AG09309 (cell line): ENCODE measurements at regions not wholly inside any gene's neighbourhood (a gene's known extent, or its start where the extent isn't known, plus 50 kb on each side); places are given as distances from the start of the nearest gene placed in this dataset.

Experiments
- DNase-seq: peaks from one replicate; pipeline ENCODE4 v3.0.0-alpha.2; 2010; ENCODE audit warnings: low read depth
- H3K4me3 ChIP-seq: 2 replicates; pipeline ENCODE4 v1.5.1; 2011; ENCODE audit warnings: mild to moderate bottlenecking, low read depth, low read length, moderate library complexity; ENCODE audit not compliant: control insufficient read depth
- TF ChIP-seq, protein P1 (sequence below): IDR thresholded peaks from 2 replicates; pipeline ENCODE4 v1.5.1; 2011; ENCODE audit warnings: mild to moderate bottlenecking, low read depth, low read length, inconsistent platforms; ENCODE audit not compliant: insufficient read depth, control insufficient read depth; ENCODE audit errors: missing control alignments

DNA sequence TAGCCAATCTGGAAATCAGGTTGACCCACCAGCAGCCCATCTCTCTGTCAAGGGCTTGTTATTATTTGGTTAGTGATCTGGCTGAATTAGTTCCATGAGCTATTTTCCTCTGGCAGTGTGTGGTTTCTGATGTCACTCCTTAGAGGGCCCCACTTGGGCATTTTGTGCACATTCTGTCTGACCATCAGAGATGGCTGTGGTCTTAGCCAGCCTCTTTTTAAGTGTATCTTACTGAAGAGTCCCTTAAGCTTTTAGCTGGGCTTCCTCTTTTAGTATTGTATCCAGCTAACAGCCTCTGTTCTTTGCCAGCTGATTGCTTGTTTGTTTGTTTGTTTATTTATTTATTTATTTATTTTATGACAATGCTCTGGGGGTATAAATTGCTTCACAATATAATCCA is 951.1 kb upstream of the CNTNAP5 start:
- DNase-seq, result no peak
- no peak overlapping the region for H3K4me3 ChIP-seq
- TF ChIP-seq, protein P1, sequence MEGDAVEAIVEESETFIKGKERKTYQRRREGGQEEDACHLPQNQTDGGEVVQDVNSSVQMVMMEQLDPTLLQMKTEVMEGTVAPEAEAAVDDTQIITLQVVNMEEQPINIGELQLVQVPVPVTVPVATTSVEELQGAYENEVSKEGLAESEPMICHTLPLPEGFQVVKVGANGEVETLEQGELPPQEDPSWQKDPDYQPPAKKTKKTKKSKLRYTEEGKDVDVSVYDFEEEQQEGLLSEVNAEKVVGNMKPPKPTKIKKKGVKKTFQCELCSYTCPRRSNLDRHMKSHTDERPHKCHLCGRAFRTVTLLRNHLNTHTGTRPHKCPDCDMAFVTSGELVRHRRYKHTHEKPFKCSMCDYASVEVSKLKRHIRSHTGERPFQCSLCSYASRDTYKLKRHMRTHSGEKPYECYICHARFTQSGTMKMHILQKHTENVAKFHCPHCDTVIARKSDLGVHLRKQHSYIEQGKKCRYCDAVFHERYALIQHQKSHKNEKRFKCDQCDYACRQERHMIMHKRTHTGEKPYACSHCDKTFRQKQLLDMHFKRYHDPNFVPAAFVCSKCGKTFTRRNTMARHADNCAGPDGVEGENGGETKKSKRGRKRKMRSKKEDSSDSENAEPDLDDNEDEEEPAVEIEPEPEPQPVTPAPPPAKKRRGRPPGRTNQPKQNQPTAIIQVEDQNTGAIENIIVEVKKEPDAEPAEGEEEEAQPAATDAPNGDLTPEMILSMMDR, result no peak

DNA sequence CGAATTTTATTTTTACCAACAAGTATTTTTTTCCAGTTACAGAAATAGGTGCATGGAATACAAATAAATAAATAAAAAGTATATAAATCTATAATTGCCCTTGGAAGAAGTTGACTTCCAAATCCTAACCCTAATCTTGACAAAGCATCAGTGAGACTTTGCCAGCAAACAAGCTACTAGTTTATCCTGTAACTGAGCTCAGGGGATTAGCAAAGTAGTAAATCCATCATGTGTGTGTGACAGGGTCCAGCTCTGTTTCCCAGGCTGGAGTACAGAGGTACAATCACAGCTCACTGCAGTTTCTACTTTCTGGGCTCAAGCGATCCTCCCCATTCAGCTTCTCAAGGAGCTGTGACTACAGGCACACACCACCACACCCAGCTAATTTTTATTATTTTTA is 948.0 kb upstream of the CNTNAP5 start:
- DNase-seq, result no peak
- TF ChIP-seq, protein P1, result no peak

DNA sequence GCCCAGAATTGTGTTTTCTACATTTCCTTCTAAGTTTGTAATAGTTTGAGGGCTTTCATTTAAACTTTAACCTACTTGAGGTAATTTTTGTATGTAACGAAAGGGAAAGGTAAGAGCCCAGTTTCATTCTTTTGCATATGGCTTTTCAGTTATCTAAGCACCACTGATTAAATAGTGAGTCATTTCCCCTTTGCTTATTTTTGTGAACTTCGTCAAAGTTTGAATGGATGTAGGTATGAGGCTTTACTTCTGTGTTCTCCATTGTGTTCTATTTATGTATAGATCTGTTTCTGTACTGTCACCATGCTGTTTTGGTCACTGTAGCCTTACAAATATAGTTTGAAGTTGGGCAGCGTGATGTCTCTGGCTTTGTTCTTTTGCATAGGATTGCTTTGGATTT is 944.8 kb upstream of the CNTNAP5 start:
- H3K4me3 ChIP-seq, result no peak overlapping the region
- no peak for DNase-seq
- TF ChIP-seq, protein P1, result no peak

More for the DNA sequence above, 948.0 kb upstream of the CNTNAP5 start:
- no peak overlapping the region for H3K4me3 ChIP-seq

DNA sequence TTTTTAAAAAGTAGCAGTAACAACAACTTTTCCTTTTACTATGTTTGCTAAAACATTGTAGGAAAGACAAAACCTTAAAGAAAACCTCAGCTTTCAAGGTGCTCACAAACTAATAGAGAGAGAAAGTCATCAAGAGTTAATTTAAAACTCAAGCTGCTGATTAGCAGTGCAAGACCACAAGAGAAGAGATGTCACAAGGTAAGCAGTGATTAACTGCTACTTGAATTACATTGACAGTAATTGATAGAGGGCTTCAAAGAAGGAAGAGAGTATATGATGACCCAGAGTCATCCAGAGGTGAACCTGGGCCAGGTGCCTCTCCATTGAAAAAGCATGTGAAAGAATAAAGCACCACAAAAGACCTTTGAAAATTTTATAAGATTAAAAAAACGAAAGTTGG is 939.6 kb upstream of the CNTNAP5 start:
- no peak for DNase-seq
- H3K4me3 ChIP-seq, result no peak overlapping the region
- TF ChIP-seq, protein P1, result no peak

DNA sequence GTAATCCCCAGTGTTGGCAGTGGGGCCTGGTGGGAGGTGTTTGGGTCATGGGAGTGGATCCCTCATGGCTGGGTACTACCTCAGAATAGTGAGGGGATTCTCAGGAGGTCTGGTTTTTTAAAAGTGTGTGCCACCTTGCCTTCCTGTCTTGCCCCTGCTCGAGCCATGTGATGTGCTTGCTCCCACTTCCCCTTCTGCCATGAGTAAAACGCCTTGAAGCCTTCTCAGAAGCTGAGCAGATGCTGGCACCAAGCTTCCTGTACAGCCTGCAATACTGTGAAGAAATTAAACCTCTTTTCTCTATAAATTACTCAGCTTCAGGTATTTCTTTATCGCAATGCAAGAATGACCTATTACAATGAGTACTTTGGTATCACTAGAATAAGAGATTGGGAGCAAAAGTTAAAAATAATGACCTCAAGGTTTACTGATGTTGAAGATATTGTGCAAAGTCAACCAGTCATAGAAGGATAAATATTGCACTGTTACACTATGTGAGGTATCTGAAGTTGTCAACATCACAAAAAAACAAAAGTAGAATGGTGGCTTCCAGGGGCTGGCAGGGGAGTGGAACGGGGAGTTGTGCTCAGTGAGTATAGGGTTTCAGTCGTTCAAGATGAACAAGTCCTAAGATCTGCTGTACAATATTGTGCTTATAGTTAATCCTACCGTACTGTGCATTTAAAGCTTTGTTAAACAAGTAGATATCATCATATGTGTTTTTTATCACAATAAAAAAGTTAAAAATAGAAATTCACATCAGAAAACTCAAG is 938.3 kb upstream of the CNTNAP5 start:
- TF ChIP-seq, protein P1, result no peak
- no peak overlapping the region for H3K4me3 ChIP-seq
- no peak for DNase-seq

DNA sequence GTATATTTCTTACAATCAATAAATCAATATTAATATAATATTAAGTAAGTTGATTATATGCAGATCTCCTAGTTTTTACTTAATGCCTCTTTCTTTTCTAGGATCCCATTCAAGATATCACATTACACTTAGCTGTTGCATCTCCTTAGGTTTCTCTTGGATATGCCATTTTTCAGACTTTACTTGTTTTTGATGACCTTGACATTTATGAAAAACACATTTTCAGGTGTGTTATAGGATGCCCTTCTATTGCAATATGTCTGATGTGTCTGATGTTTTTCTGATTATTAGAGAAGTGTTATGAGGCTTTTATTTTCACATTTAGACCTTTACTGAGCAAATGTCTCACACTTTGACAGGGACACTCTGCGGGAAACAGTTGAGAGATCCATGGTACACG is 933.6 kb upstream of the CNTNAP5 start:
- no peak overlapping the region for H3K4me3 ChIP-seq
- DNase-seq, result no peak
- TF ChIP-seq, protein P1, result no peak
